Right lung (tissue), 2 donors: ENCODE measurements at regions not wholly inside any gene's neighbourhood (a gene's known extent, or its start where the extent isn't known, plus 50 kb on each side); places are given as distances from the start of the nearest gene placed in this dataset.
A peak's percentile ranks its signal among the peaks of the same experiment; 100 is the strongest.

ENCODE experiments used
- DNase-seq, 2 donors: peaks; one replicate each; pipeline ENCODE4 v3.0.0-alpha.2; 2013

GRCh38 chr2:5751873-5752482, 59.8 kb downstream of the SOX11 start:
- no peak for DNase-seq

GRCh38 chr2:5756272-5756671, 64.1 kb downstream of the SOX11 start:
- no peak for DNase-seq

GRCh38 chr2:5758346-5758745, 66.2 kb downstream of the SOX11 start:
- DNase-seq = no peak

- no peak for DNase-seq
These were observed 67.8 kb downstream of the SOX11 start for GRCh38 chr2:5759949-5760348.

- no peak for DNase-seq
These were observed 71.3 kb downstream of the SOX11 start for GRCh38 chr2:5763531-5763930.

GRCh38 chr2:5764041-5764440, 71.9 kb downstream of the SOX11 start:
- DNase-seq = no peak

- no peak for DNase-seq
These were observed 73.9 kb downstream of the SOX11 start for GRCh38 chr2:5766056-5766455.

- no peak for DNase-seq
These were observed 74.4 kb downstream of the SOX11 start for GRCh38 chr2:5766561-5766960.

GRCh38 chr2:5777131-5777535, 84.9 kb downstream of the SOX11 start:
- peak; percentile 47 to 56 for DNase-seq

- DNase-seq = no peak
These were observed 89.5 kb downstream of the SOX11 start for GRCh38 chr2:5781679-5782078.

GRCh38 chr2:5782103-5782502, 89.9 kb downstream of the SOX11 start:
- no peak for DNase-seq

- DNase-seq = no peak
These were observed 96.3 kb downstream of the SOX11 start for GRCh38 chr2:5788447-5788846.

GRCh38 chr2:5791371-5791770, 99.2 kb downstream of the SOX11 start:
- DNase-seq = no peak

GRCh38 chr2:5794012-5794411, 101.8 kb downstream of the SOX11 start:
- no peak for DNase-seq

GRCh38 chr2:5798084-5798483, 105.9 kb downstream of the SOX11 start:
- no peak for DNase-seq

GRCh38 chr2:5799348-5799747, 107.2 kb downstream of the SOX11 start:
- DNase-seq = no peak

GRCh38 chr2:5803547-5803946, 111.4 kb downstream of the SOX11 start:
- no peak for DNase-seq

- DNase-seq = peak; percentile 84 to 87
These were observed 126.9 kb downstream of the SOX11 start for GRCh38 chr2:5818961-5819600.

- DNase-seq = no peak
These were observed 131.9 kb downstream of the SOX11 start for GRCh38 chr2:5824126-5824525.

- no peak for DNase-seq
These were observed 133.5 kb downstream of the SOX11 start for GRCh38 chr2:5825686-5826085.

- no peak for DNase-seq
These were observed 134.9 kb downstream of the SOX11 start for GRCh38 chr2:5826979-5827655.

- DNase-seq = no peak
These were observed 142.3 kb downstream of the SOX11 start for GRCh38 chr2:5834501-5834900.

GRCh38 chr2:5839550-5839949, 147.4 kb downstream of the SOX11 start:
- DNase-seq = no peak
